ENCODE measurements at regions not wholly inside any gene's neighbourhood (a gene's known extent, or its start where the extent isn't known, plus 50 kb on each side); places are given as distances from the start of the nearest gene placed in this dataset.

- no peak overlapping the region for H2BK15ac ChIP-seq (ENCODE audit: low read length)
- H4K8ac ChIP-seq (ENCODE audit: low read depth, low read length), result no peak overlapping the region
- H3K18ac ChIP-seq (ENCODE audit: low read length), result no peak overlapping the region
- H3K23ac ChIP-seq (ENCODE audit: low read depth, low read length, poor library complexity), result no peak overlapping the region
- H2BK12ac ChIP-seq (ENCODE audit: low read length), result no peak overlapping the region
- H2AK5ac ChIP-seq (ENCODE audit: low read depth, low read length), result no peak overlapping the region
- H3K4me1 ChIP-seq (ENCODE audit: control insufficient read depth in 2 of 2, insufficient read depth in 1 of 2, low read depth in 1 of 2, low read length in 2 of 2), result peaks cover 0 to 8% of the 10 kb centered on the region in 2 donors
- H3K27ac ChIP-seq (replicated peaks; ENCODE audit: low read length), result no peak overlapping the region
- no peak overlapping the region for H2AFZ ChIP-seq (ENCODE audit: low read length)
- no peak overlapping the region for H3K4me3 ChIP-seq (ENCODE audit: low read length in 2 of 2)
- no peak overlapping the region for H4K91ac ChIP-seq (ENCODE audit: low read depth, low read length, poor library complexity)
- H3K36me3 ChIP-seq (replicated peaks in 1 of 2; ENCODE audit: control insufficient read depth in 2 of 2, insufficient read depth in 2 of 2, low read length in 2 of 2), result no peaks in the 10 kb centered on the region
- no peak overlapping the region for H3K9ac ChIP-seq (ENCODE audit: low read depth, low read length, poor library complexity)
- WGBS, 2 donors (ENCODE audit: extremely low coverage in 2 of 2, insufficient read length in 2 of 2, insufficient replicate concordance in 1 of 2), result no CpG with 5 or more reads among the region's 2 CpGs
- H3K27me3 ChIP-seq (ENCODE audit: control insufficient read depth in 3 of 3, insufficient read depth in 3 of 3, low read depth in 1 of 3, low read length in 3 of 3), result no peaks in the 10 kb centered on the region
- no peak overlapping the region for H3K4ac ChIP-seq (ENCODE audit: low read length)
- peaks cover 4 to 25% of the 10 kb centered on the region in 2 donors for H3K9me3 ChIP-seq (replicated peaks in 1 of 2; ENCODE audit: control insufficient read depth in 2 of 2, insufficient read depth in 1 of 2, low read depth in 1 of 2, low read length in 2 of 2)
- no peak overlapping the region for H3K14ac ChIP-seq (ENCODE audit: low read length)
- no peak overlapping the region for H2BK5ac ChIP-seq (ENCODE audit: low read length)
- no peak overlapping the region for H2BK120ac ChIP-seq (ENCODE audit: low read depth, low read length)
- DNase-seq (ENCODE audit: low spot score), result no peak
- peaks cover 3% of the 10 kb centered on the region for H3K79me1 ChIP-seq (ENCODE audit: low read depth, low read length)
- H3K4me2 ChIP-seq (ENCODE audit: insufficient read depth, low read length, poor library complexity, severe bottlenecking), result no peak overlapping the region
Observed at GRCh38 chr2:102915128-102915527, 153.3 kb downstream of the TMEM182 start.

- peaks cover 5 to 8% of the 10 kb centered on the region in 2 donors for H3K4me1 ChIP-seq (ENCODE audit: control insufficient read depth in 2 of 2, insufficient read depth in 1 of 2, low read depth in 1 of 2, low read length in 2 of 2)
- no peak overlapping the region for H3K18ac ChIP-seq (ENCODE audit: low read length)
- no peaks in the 10 kb centered on the region for H3K79me1 ChIP-seq (ENCODE audit: low read depth, low read length)
- H4K8ac ChIP-seq (ENCODE audit: low read depth, low read length), result no peak overlapping the region
- no peak overlapping the region for H2BK120ac ChIP-seq (ENCODE audit: low read depth, low read length)
- H3K4ac ChIP-seq (ENCODE audit: low read length), result no peak overlapping the region
- H3K4me3 ChIP-seq (ENCODE audit: low read length in 2 of 2), result no peak overlapping the region
- no peak overlapping the region for H3K23ac ChIP-seq (ENCODE audit: low read depth, low read length, poor library complexity)
- H2BK15ac ChIP-seq (ENCODE audit: low read length), result no peak overlapping the region
- no peak overlapping the region for H2BK12ac ChIP-seq (ENCODE audit: low read length)
- H4K91ac ChIP-seq (ENCODE audit: low read depth, low read length, poor library complexity), result no peak overlapping the region
- H2AK5ac ChIP-seq (ENCODE audit: low read depth, low read length), result no peak overlapping the region
- no peak overlapping the region for H3K4me2 ChIP-seq (ENCODE audit: insufficient read depth, low read length, poor library complexity, severe bottlenecking)
- DNase-seq (ENCODE audit: low spot score), result no peak
- H3K9ac ChIP-seq (ENCODE audit: low read depth, low read length, poor library complexity), result no peak overlapping the region
- no peaks in the 10 kb centered on the region for H3K27me3 ChIP-seq (ENCODE audit: control insufficient read depth in 3 of 3, insufficient read depth in 3 of 3, low read depth in 1 of 3, low read length in 3 of 3)
- H3K14ac ChIP-seq (ENCODE audit: low read length), result no peak overlapping the region
- no peak overlapping the region for H3K27ac ChIP-seq (replicated peaks; ENCODE audit: low read length)
- no CpG with 5 or more reads among the region's 4 CpGs for WGBS, 2 donors (ENCODE audit: extremely low coverage in 2 of 2, insufficient read length in 2 of 2, insufficient replicate concordance in 1 of 2)
- H2BK5ac ChIP-seq (ENCODE audit: low read length), result no peak overlapping the region
- peaks cover 2 to 9% of the 10 kb centered on the region in 2 donors for H3K9me3 ChIP-seq (replicated peaks in 1 of 2; ENCODE audit: control insufficient read depth in 2 of 2, insufficient read depth in 1 of 2, low read depth in 1 of 2, low read length in 2 of 2)
- no peak overlapping the region for H2AFZ ChIP-seq (ENCODE audit: low read length)
- H3K36me3 ChIP-seq (replicated peaks in 1 of 2; ENCODE audit: control insufficient read depth in 2 of 2, insufficient read depth in 2 of 2, low read length in 2 of 2), result no peaks in the 10 kb centered on the region
Observed at GRCh38 chr2:102922321-102922720, 160.5 kb downstream of the TMEM182 start.

GRCh38 chr2:102925003-102925402 is 163.2 kb downstream of the TMEM182 start:
- Histone ChIP-seq H3K9me3 (replicated peaks in 1 of 2; ENCODE audit: control insufficient read depth in 2 of 2, insufficient read depth in 1 of 2, low read depth in 1 of 2, low read length in 2 of 2) (peaks cover 0 to 2% of the 10 kb centered on the region in 2 donors), H2BK15ac (ENCODE audit: low read length) (no peak overlapping the region), H4K91ac (ENCODE audit: low read depth, low read length, poor library complexity) (no peak overlapping the region), H3K4ac (ENCODE audit: low read length) (no peak overlapping the region), H2BK12ac (ENCODE audit: low read length) (no peak overlapping the region), H3K4me1 (ENCODE audit: control insufficient read depth in 2 of 2, insufficient read depth in 1 of 2, low read depth in 1 of 2, low read length in 2 of 2) (peaks cover 3 to 5% of the 10 kb centered on the region in 2 donors), H3K23ac (ENCODE audit: low read depth, low read length, poor library complexity) (no peak overlapping the region), H3K27ac (replicated peaks; ENCODE audit: low read length) (no peak overlapping the region), H3K79me1 (ENCODE audit: low read depth, low read length) (no peaks in the 10 kb centered on the region), H3K27me3 (ENCODE audit: control insufficient read depth in 3 of 3, insufficient read depth in 3 of 3, low read depth in 1 of 3, low read length in 3 of 3) (no peaks in the 10 kb centered on the region), H3K4me2 (ENCODE audit: insufficient read depth, low read length, poor library complexity, severe bottlenecking) (no peak overlapping the region), H4K8ac (ENCODE audit: low read depth, low read length) (no peak overlapping the region), H2AK5ac (ENCODE audit: low read depth, low read length) (no peak overlapping the region), H3K9ac (ENCODE audit: low read depth, low read length, poor library complexity) (no peak overlapping the region), H2BK120ac (ENCODE audit: low read depth, low read length) (no peak overlapping the region), H3K18ac (ENCODE audit: low read length) (no peak overlapping the region), H2AFZ (ENCODE audit: low read length) (no peak overlapping the region), H3K36me3 (replicated peaks in 1 of 2; ENCODE audit: control insufficient read depth in 2 of 2, insufficient read depth in 2 of 2, low read length in 2 of 2) (no peaks in the 10 kb centered on the region), H3K4me3 (ENCODE audit: low read length in 2 of 2) (no peak overlapping the region), H3K14ac (ENCODE audit: low read length) (no peak overlapping the region), H2BK5ac (ENCODE audit: low read length) (no peak overlapping the region)
- no CpG with 5 or more reads among the region's 7 CpGs for WGBS, 2 donors (ENCODE audit: extremely low coverage in 2 of 2, insufficient read length in 2 of 2, insufficient replicate concordance in 1 of 2)
- no peak for DNase-seq (ENCODE audit: low spot score)

- H3K18ac ChIP-seq (ENCODE audit: low read length), result no peak overlapping the region
- H3K27me3 ChIP-seq (ENCODE audit: control insufficient read depth in 3 of 3, insufficient read depth in 3 of 3, low read depth in 1 of 3, low read length in 3 of 3), result no peaks in the 10 kb centered on the region
- no peak overlapping the region for H2BK5ac ChIP-seq (ENCODE audit: low read length)
- H2BK120ac ChIP-seq (ENCODE audit: low read depth, low read length), result no peak overlapping the region
- no peak for DNase-seq (ENCODE audit: low spot score)
- H3K9me3 ChIP-seq (replicated peaks in 1 of 2; ENCODE audit: control insufficient read depth in 2 of 2, insufficient read depth in 1 of 2, low read depth in 1 of 2, low read length in 2 of 2), result peaks cover 0 to 2% of the 10 kb centered on the region in 2 donors
- H4K91ac ChIP-seq (ENCODE audit: low read depth, low read length, poor library complexity), result no peak overlapping the region
- no peak overlapping the region for H2AK5ac ChIP-seq (ENCODE audit: low read depth, low read length)
- H3K27ac ChIP-seq (replicated peaks; ENCODE audit: low read length), result no peak overlapping the region
- WGBS, 2 donors (ENCODE audit: extremely low coverage in 2 of 2, insufficient read length in 2 of 2, insufficient replicate concordance in 1 of 2), result no CpG with 5 or more reads among the region's 5 CpGs
- no peak overlapping the region for H3K4me3 ChIP-seq (ENCODE audit: low read length in 2 of 2)
- no peak overlapping the region for H2AFZ ChIP-seq (ENCODE audit: low read length)
- H3K36me3 ChIP-seq (replicated peaks in 1 of 2; ENCODE audit: control insufficient read depth in 2 of 2, insufficient read depth in 2 of 2, low read length in 2 of 2), result no peaks in the 10 kb centered on the region
- no peak overlapping the region for H4K8ac ChIP-seq (ENCODE audit: low read depth, low read length)
- no peak overlapping the region for H3K9ac ChIP-seq (ENCODE audit: low read depth, low read length, poor library complexity)
- H3K4me1 ChIP-seq (ENCODE audit: control insufficient read depth in 2 of 2, insufficient read depth in 1 of 2, low read depth in 1 of 2, low read length in 2 of 2), result peaks cover 4 to 7% of the 10 kb centered on the region in 2 donors
- H2BK12ac ChIP-seq (ENCODE audit: low read length), result no peak overlapping the region
- no peak overlapping the region for H3K14ac ChIP-seq (ENCODE audit: low read length)
- no peak overlapping the region for H3K4ac ChIP-seq (ENCODE audit: low read length)
- no peaks in the 10 kb centered on the region for H3K79me1 ChIP-seq (ENCODE audit: low read depth, low read length)
- H3K23ac ChIP-seq (ENCODE audit: low read depth, low read length, poor library complexity), result no peak overlapping the region
- H2BK15ac ChIP-seq (ENCODE audit: low read length), result no peak overlapping the region
- no peak overlapping the region for H3K4me2 ChIP-seq (ENCODE audit: insufficient read depth, low read length, poor library complexity, severe bottlenecking)
Observed at GRCh38 chr2:102927854-102928267, 166.0 kb downstream of the TMEM182 start.

All from neuronal stem cell (in vitro differentiated cells).